ENCODE measurements at regions not wholly inside any gene's neighbourhood (a gene's known extent, or its start where the extent isn't known, plus 50 kb on each side); places are given as distances from the start of the nearest gene placed in this dataset.

GRCh38 chr1:30314591-30314990 is 408.8 kb downstream of the MATN1 start:
- H3K27ac ChIP-seq (ENCODE audit: low read depth, low read length): no peak overlapping the region
- no peaks in the 10 kb centered on the region for H3K27me3 ChIP-seq (ENCODE audit: control insufficient read depth, insufficient read depth, low read length, poor library complexity, severe bottlenecking)
- H3K9me3 ChIP-seq (ENCODE audit: control insufficient read depth, low read length): peaks cover 12% of the 10 kb centered on the region
- Mint-ChIP-seq H3K27ac (peak overlapping the region; percentile 22), H3K4me1 (peaks cover 8% of the 10 kb centered on the region), H3K4me3 (no peak overlapping the region), H3K36me3 (ENCODE audit: low read depth) (peaks cover 32% of the 10 kb centered on the region), H3K27me3 (ENCODE audit: insufficient read depth) (no peaks in the 10 kb centered on the region), H3K9me3 (peaks cover 4% of the 10 kb centered on the region)
- no peak for TF ChIP-seq CTCF (conservative IDR thresholded peaks at IDR 0.05)
- WGBS, 2 experiments (ENCODE audit: insufficient coverage in 1 of 2, insufficient read length in 1 of 2): 92 to 100% methylated on average over 1 to 5 of the region's 5 CpGs
- no peak overlapping the region for H3K4me3 ChIP-seq (ENCODE audit: low read length)
- no peak for DNase-seq
- no peak overlapping the region for H3K9ac ChIP-seq (ENCODE audit: extremely low read depth, low read length, poor library complexity, severe bottlenecking)
- H3K36me3 ChIP-seq (ENCODE audit: control insufficient read depth, insufficient read depth, low read length): no peaks in the 10 kb centered on the region
- no peaks in the 10 kb centered on the region for H3K4me1 ChIP-seq (ENCODE audit: control insufficient read depth, insufficient read depth, low read length)

GRCh38 chr1:30313584-30313983 is 409.8 kb downstream of the MATN1 start:
- TF ChIP-seq CTCF (conservative IDR thresholded peaks at IDR 0.05): no peak
- Mint-ChIP-seq H3K36me3 (ENCODE audit: low read depth) (peaks cover 37% of the 10 kb centered on the region), H3K27ac (no peak overlapping the region), H3K4me3 (no peak overlapping the region), H3K4me1 (peaks cover 7% of the 10 kb centered on the region), H3K9me3 (peaks cover 4% of the 10 kb centered on the region), H3K27me3 (ENCODE audit: insufficient read depth) (no peaks in the 10 kb centered on the region)
- Histone ChIP-seq H3K9ac (ENCODE audit: extremely low read depth, low read length, poor library complexity, severe bottlenecking) (no peak overlapping the region), H3K4me1 (ENCODE audit: control insufficient read depth, insufficient read depth, low read length) (no peaks in the 10 kb centered on the region), H3K4me3 (ENCODE audit: low read length) (no peak overlapping the region), H3K36me3 (ENCODE audit: control insufficient read depth, insufficient read depth, low read length) (no peaks in the 10 kb centered on the region), H3K27ac (ENCODE audit: low read depth, low read length) (no peak overlapping the region), H3K9me3 (ENCODE audit: control insufficient read depth, low read length) (peaks cover 18% of the 10 kb centered on the region), H3K27me3 (ENCODE audit: control insufficient read depth, insufficient read depth, low read length, poor library complexity, severe bottlenecking) (no peaks in the 10 kb centered on the region)
- DNase-seq: no peak
- 93 to 98% methylated on average over 4 to 5 of the region's 5 CpGs for WGBS, 2 experiments (ENCODE audit: insufficient coverage in 1 of 2, insufficient read length in 1 of 2)

DNA sequence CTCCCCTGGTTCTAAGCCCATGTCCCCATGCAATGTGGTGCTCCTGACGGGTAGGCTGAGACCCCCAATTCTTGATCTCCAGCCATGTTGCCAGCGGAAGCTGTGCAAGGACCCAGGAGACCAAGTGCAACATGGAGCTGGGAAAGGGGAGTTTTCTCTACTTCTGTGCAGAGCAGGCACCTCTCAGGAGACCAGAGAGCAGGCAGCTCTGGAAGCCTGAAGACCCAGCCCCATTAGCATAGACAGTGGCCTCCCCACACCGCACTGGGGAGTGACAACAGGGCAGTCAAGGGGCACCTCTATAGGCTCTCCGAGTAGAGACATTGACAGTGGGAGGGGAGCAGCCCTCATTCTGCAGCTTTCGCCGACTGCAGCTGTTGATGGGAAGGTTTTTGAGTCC is 410.2 kb downstream of the MATN1 start:
- 93 to 100% methylated on average over 4 to 6 of the region's 6 CpGs for WGBS, 2 experiments (ENCODE audit: insufficient coverage in 1 of 2, insufficient read length in 1 of 2)
- Histone ChIP-seq H3K36me3 (ENCODE audit: control insufficient read depth, insufficient read depth, low read length) (no peaks in the 10 kb centered on the region), H3K4me3 (ENCODE audit: low read length) (no peak overlapping the region), H3K9me3 (ENCODE audit: control insufficient read depth, low read length) (peaks cover 18% of the 10 kb centered on the region), H3K4me1 (ENCODE audit: control insufficient read depth, insufficient read depth, low read length) (no peaks in the 10 kb centered on the region), H3K9ac (ENCODE audit: extremely low read depth, low read length, poor library complexity, severe bottlenecking) (no peak overlapping the region), H3K27ac (ENCODE audit: low read depth, low read length) (no peak overlapping the region), H3K27me3 (ENCODE audit: control insufficient read depth, insufficient read depth, low read length, poor library complexity, severe bottlenecking) (no peaks in the 10 kb centered on the region)
- peaks cover 41% of the 10 kb centered on the region for H3K36me3 Mint-ChIP-seq (ENCODE audit: low read depth)
- DNase-seq: no peak
- H3K4me1 Mint-ChIP-seq: peaks cover 4% of the 10 kb centered on the region
- no peak overlapping the region for H3K27ac Mint-ChIP-seq
- H3K27me3 Mint-ChIP-seq (ENCODE audit: insufficient read depth): no peaks in the 10 kb centered on the region
- H3K4me3 Mint-ChIP-seq: no peak overlapping the region
- peaks cover 4% of the 10 kb centered on the region for H3K9me3 Mint-ChIP-seq
- TF ChIP-seq CTCF (conservative IDR thresholded peaks at IDR 0.05): no peak

All from endodermal cell (in vitro differentiated cells).